ENCODE measurements at regions not wholly inside any gene's neighbourhood (a gene's known extent, or its start where the extent isn't known, plus 50 kb on each side); places are given as distances from the start of the nearest gene placed in this dataset.

DNA sequence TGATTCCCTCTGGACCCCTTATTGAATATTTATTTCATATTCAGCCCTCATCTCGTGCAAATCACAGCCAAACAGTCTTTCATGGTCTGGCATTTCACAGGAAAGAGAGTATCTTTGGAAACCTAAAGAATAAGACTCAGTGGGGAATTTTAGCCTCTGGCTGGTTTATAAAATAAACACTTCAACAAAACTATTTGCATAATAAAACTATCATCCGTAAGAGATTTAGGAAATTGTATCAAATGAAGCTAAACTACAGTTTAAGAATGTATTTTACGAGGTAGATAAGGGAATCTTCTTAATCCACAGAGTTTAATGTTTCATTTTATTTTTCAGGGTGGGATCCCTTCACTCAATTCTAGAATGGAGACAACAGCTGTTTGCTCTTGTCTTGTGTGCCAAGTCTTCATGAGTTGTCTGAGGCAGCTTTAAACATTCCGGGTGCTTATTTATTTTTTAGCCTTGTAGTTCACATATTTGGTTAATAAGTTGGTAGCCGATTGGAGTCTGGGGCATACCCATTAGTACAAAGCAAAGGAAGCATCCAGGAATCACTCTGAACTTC, 634.4 kb upstream of the KLF12 start:
- DNase-seq (ENCODE audit: low read depth) = no peak
- TF ChIP-seq, protein P1, sequence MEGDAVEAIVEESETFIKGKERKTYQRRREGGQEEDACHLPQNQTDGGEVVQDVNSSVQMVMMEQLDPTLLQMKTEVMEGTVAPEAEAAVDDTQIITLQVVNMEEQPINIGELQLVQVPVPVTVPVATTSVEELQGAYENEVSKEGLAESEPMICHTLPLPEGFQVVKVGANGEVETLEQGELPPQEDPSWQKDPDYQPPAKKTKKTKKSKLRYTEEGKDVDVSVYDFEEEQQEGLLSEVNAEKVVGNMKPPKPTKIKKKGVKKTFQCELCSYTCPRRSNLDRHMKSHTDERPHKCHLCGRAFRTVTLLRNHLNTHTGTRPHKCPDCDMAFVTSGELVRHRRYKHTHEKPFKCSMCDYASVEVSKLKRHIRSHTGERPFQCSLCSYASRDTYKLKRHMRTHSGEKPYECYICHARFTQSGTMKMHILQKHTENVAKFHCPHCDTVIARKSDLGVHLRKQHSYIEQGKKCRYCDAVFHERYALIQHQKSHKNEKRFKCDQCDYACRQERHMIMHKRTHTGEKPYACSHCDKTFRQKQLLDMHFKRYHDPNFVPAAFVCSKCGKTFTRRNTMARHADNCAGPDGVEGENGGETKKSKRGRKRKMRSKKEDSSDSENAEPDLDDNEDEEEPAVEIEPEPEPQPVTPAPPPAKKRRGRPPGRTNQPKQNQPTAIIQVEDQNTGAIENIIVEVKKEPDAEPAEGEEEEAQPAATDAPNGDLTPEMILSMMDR (IDR thresholded peaks at IDR 0.05; ENCODE audit: control insufficient read depth, extremely low read depth, insufficient read depth) = no peak
- no peak overlapping the region for H3K4me3 ChIP-seq (ENCODE audit: low read depth, low read length)

DNA sequence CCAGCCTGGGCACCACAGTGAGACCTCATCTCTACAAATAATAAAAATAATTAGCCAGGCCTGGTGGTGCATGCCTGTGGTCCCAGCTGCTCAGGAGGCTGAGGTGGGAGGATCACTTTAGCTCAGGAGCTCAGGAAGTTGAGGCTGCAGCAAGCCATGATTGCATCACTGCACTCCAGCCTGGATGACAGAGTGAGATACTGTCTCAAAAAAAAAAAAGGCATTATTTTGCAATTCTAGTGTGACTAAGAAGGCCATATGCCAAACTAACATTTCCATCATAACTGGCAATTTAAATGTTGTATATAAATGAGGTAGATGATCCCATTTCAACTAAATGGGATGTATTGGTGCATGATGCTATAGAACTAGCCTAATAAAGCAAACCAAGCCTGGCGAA, 632.8 kb upstream of the KLF12 start:
- H3K4me3 ChIP-seq (ENCODE audit: low read depth, low read length) = no peak overlapping the region
- TF ChIP-seq, protein P1 (IDR thresholded peaks at IDR 0.05; ENCODE audit: control insufficient read depth, extremely low read depth, insufficient read depth) = no peak
- DNase-seq (ENCODE audit: low read depth) = no peak

DNA sequence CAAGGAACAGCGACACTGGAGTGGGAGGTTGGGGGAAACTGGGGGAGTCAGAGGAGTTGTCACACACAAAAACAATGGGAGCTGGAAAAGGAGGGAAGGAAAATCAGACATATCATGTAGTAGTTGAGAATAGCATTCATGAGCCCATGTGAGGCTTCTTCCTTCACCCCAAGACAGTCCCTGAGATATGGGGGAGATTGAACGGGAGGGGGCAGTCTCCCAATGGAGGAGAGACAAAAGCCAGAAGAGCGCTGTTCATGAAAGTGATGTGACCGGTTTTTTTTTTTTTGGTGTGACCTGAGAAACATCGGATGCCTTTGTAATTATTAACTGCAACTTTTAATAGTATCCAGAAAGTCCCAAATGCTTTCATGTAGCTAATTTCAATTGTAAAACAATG, 631.8 kb upstream of the KLF12 start:
- TF ChIP-seq, protein P1 (IDR thresholded peaks at IDR 0.05; ENCODE audit: control insufficient read depth, extremely low read depth, insufficient read depth) = no peak
- DNase-seq (ENCODE audit: low read depth) = no peak
- no peak overlapping the region for H3K4me3 ChIP-seq (ENCODE audit: low read depth, low read length)

DNA sequence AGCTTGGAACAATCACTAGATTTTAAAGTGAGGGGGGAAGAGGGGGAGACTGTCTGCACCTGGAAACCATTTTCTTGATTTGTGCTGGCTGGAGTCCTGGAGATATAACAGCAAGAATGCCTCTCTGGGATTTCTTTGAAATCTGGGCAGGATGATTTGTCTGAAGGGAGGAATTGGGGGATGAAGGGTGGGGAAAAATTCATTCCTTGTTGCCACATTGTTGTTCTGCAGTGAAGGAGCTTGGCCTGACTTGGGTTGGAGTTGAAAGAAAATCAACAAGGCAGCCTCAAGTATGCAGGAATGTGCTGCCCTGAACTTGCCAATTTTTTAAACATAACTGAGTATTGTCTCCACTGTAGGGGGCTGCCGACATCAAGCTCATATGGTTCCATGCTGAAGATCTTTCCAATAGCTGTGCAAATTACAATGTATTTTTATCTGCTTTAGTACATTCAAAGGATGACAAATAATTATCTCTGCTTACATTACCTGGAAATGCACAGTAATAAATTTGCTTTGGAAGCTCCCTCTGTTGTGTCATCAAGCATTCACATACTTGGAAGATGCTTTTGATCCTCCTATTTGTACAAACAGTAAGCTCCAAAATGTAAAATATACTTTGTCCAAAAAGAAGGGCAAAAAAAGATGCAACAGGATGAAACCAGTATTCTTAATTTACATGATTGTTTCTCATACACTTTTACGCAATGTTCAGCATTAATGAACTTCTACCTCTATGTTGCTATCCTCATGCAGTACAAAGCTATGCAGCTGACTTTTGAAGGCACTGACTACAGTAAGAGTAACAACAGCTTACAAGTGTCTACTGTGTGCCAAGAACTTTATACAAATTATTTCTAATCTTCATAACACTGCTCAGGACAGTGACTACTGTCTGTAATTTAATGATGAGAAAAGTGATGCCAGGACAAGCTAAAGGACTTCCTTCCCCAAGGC, 627.9 kb upstream of the KLF12 start:
- no peak overlapping the region for H3K4me3 ChIP-seq (ENCODE audit: low read depth, low read length)
- DNase-seq (ENCODE audit: low read depth) = no peak
- TF ChIP-seq, protein P1 (IDR thresholded peaks at IDR 0.05; ENCODE audit: control insufficient read depth, extremely low read depth, insufficient read depth) = no peak

DNA sequence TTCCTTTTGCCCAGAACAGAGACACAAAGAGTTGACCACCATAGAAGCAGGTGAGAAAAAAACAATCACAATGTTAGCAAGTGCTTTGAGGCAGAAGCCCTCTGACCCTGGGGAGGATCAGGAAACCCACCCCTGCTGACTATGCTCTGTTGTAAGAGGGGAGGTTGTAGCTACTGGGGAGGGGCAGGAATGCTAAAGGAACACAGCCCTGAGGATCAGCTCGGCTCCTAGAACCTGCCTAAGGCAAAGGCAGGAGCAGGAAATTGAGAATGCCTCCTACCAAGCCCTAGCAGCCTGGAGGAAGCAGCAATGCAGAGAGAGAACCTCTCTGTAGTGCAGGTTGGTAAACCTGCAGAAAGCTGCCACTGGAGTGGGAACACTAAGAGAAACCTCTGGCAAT, 624.0 kb upstream of the KLF12 start:
- no peak for DNase-seq (ENCODE audit: low read depth)
- no peak overlapping the region for H3K4me3 ChIP-seq (ENCODE audit: low read depth, low read length)
- TF ChIP-seq, protein P1 (IDR thresholded peaks at IDR 0.05; ENCODE audit: control insufficient read depth, extremely low read depth, insufficient read depth) = no peak

DNA sequence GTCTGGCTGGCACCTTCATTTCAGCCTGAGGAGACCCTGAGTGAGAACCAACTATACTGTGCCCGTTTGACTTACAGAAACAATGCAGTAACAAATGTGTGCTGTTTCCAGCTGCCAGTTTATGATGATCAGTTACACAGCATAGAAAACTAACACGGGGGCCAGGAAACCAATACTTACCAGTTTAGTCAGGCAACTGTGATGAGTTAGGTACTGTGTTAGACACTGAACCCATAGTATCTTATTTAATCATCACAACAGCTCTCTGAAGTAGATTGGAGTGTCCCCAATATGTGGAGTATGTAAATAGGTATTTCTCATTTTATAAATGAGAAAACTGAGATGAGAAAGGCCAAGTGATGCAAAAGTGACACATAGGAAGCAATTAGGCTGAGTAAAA, 620.9 kb upstream of the KLF12 start:
- no peak for DNase-seq (ENCODE audit: low read depth)
- TF ChIP-seq, protein P1 (IDR thresholded peaks at IDR 0.05; ENCODE audit: control insufficient read depth, extremely low read depth, insufficient read depth) = no peak
- no peak overlapping the region for H3K4me3 ChIP-seq (ENCODE audit: low read depth, low read length)

Data from LNCaP clone FGC (cell line).